Smooth muscle cell (in vitro differentiated cells): ENCODE measurements at regions not wholly inside any gene's neighbourhood (a gene's known extent, or its start where the extent isn't known, plus 50 kb on each side); places are given as distances from the start of the nearest gene placed in this dataset.
A peak's percentile ranks its signal among the peaks of the same experiment; 100 is the strongest.

Source experiments
- DNase-seq: peaks from one replicate; lab custom pipeline; 2025; ENCODE audit not compliant: unreplicated experiment; lab: John Stamatoyannopoulos, UW
- H2AFZ ChIP-seq: fragments of 200-600 bp; sonication (generic); 2 replicates; pipeline ENCODE4 v1.6.0; 2016; ENCODE audit warnings: antibody characterized with exemption, low read depth, mild to moderate bottlenecking
- H3F3A ChIP-seq: fragments of 200-600 bp; sonication (generic); 2 replicates; pipeline ENCODE4 v1.6.0; 2017; ENCODE audit warnings: antibody characterized with exemption, low read depth
- H3K27ac ChIP-seq: fragments of 200-600 bp; sonication (generic); 2 replicates; pipeline ENCODE4 v1.5.1; 2016; ENCODE audit warnings: low read depth, mild to moderate bottlenecking
- H3K27me3 ChIP-seq: fragments of 200-600 bp; sonication (generic); 2 replicates; pipeline ENCODE4 v1.6.1; 2016; ENCODE audit warnings: low read depth, mild to moderate bottlenecking
- H3K36me3 ChIP-seq: fragments of 200-600 bp; sonication (generic); 2 replicates; pipeline ENCODE4 v1.5.1; 2016; ENCODE audit warnings: low read depth
- H3K4me1 ChIP-seq: fragments of 200-600 bp; sonication (generic); 2 replicates; pipeline ENCODE4 v1.5.1; 2016; ENCODE audit warnings: low read depth
- H3K4me2 ChIP-seq: fragments of 200-600 bp; sonication (generic); 2 replicates; pipeline ENCODE4 v1.6.0; 2016; ENCODE audit warnings: mild to moderate bottlenecking
- H3K4me3 ChIP-seq: fragments of 200-600 bp; sonication (generic); 2 replicates; pipeline ENCODE4 v1.5.1; 2016; ENCODE audit warnings: mild to moderate bottlenecking
- H3K79me2 ChIP-seq: fragments of 200-600 bp; sonication (generic); 2 replicates; pipeline ENCODE4 v1.6.0; 2016; ENCODE audit warnings: low read depth, mild to moderate bottlenecking
- H3K9ac ChIP-seq: fragments of 200-600 bp; sonication (generic); 2 replicates; pipeline ENCODE4 v1.6.0; 2016; ENCODE audit warnings: low read depth
- H3K9me3 ChIP-seq: fragments of 200-600 bp; sonication (generic); replicated peaks from 2 replicates; pipeline ENCODE4 v1.5.1; 2016; ENCODE audit warnings: low read depth
- H4K20me1 ChIP-seq: fragments of 200-600 bp; sonication (generic); 2 replicates; pipeline ENCODE4 v1.6.0; 2016; ENCODE audit warnings: low read depth
- whole genome bisulfite sequencing: methylation state at CpG from one replicate; pipeline ENCODE4 v1.1.7; 2016; ENCODE audit warnings: low lambda C conversion rate; 5-methylcytosine and 5-hydroxymethylcytosine counted together
- TF ChIP-seq, protein P1 (sequence below): fragments of 200-600 bp; sonication (generic); IDR thresholded peaks from 2 replicates; pipeline ENCODE4 v1.5.1; 2017; ENCODE audit warnings: borderline replicate concordance, mild to moderate bottlenecking, antibody characterized with exemption; ENCODE audit not compliant: insufficient read depth, poor library complexity, severe bottlenecking

DNA sequence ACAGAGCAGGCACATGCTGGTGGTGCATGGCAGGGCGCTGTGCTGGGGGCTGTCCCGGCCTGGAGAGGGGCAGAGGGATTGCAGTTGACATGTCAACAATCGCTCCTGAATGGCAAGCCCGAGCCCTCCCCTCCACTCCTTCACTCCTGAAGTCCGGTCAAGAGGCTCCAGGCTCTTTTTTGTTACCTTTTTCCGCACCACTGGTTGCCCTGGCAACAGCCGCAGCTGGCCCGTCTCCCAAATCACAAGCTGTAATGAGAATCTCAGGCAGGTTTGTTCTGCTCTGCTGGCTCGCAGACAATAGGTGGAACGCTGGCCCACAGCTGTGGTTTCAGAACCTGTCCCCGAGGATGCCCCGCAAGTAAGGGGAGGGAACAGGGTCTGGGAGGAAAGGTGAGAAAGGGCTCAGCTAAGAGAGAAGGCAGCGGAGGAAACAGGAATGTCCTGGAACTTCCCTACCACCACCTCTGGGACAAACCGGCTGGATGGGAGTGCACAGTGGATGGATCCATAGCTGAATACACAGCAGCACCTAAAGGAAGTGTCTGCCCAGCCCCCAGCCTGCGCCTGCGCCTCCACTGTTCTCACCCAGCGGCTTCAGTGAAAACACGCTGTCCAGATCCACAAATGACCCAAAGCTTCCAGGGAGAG is 58.9 kb downstream of the CALML3 start:
- no peaks in the 10 kb centered on the region for H3K36me3 ChIP-seq
- H3K27ac ChIP-seq: peak overlapping the region; percentile 83
- peak overlapping the region; percentile 64 for H3K9ac ChIP-seq
- H4K20me1 ChIP-seq: no peaks in the 10 kb centered on the region
- H3K79me2 ChIP-seq: no peaks in the 10 kb centered on the region
- H2AFZ ChIP-seq: no peak overlapping the region
- H3K9me3 ChIP-seq: no peaks in the 10 kb centered on the region
- TF ChIP-seq, protein P1, sequence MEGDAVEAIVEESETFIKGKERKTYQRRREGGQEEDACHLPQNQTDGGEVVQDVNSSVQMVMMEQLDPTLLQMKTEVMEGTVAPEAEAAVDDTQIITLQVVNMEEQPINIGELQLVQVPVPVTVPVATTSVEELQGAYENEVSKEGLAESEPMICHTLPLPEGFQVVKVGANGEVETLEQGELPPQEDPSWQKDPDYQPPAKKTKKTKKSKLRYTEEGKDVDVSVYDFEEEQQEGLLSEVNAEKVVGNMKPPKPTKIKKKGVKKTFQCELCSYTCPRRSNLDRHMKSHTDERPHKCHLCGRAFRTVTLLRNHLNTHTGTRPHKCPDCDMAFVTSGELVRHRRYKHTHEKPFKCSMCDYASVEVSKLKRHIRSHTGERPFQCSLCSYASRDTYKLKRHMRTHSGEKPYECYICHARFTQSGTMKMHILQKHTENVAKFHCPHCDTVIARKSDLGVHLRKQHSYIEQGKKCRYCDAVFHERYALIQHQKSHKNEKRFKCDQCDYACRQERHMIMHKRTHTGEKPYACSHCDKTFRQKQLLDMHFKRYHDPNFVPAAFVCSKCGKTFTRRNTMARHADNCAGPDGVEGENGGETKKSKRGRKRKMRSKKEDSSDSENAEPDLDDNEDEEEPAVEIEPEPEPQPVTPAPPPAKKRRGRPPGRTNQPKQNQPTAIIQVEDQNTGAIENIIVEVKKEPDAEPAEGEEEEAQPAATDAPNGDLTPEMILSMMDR: no peak
- H3K4me1 ChIP-seq: peaks cover 39% of the 10 kb centered on the region
- WGBS: 65% methylated on average over 18 of the region's 18 CpGs
- H3K27me3 ChIP-seq: no peaks in the 10 kb centered on the region
- H3K4me2 ChIP-seq: no peak overlapping the region
- DNase-seq: no peak
- H3F3A ChIP-seq: peaks cover 21% of the 10 kb centered on the region
- no peak overlapping the region for H3K4me3 ChIP-seq

DNA sequence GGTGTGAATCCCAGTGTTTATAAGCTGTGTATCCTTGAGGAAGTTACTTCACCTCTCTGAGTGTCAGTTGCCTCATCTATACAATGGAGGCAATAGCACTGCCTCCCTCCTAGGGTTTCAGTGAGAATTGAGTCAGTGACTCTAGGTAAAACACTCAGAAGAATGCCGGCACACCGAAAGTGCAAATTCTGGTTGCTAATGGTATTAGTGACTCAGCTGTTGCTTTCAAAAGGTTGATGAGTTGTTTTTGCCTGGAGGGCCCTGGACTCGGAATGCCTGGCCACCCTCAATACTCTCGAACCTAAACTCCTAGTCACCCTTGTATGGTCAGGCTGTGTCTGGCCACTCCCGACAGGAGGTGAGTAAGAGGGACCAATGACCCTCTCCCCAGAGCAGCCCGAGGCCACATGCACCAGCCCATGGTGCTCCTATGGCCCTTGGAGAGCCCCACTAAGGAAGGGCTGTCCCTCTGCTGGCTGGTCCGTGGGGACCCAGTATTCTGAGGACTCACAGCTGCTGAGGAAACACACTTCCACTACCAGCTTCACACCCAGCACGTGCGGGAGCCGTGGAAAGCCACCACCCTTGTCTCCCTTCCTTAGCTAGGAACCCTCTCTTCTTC is 60.2 kb downstream of the CALML3 start:
- no peak overlapping the region for H3K4me3 ChIP-seq
- no peak for DNase-seq
- no peaks in the 10 kb centered on the region for H3K36me3 ChIP-seq
- H3K27ac ChIP-seq: peak overlapping the region; percentile 96
- no peaks in the 10 kb centered on the region for H3K9me3 ChIP-seq
- H3K4me2 ChIP-seq: peak overlapping the region; percentile 58
- H4K20me1 ChIP-seq: no peaks in the 10 kb centered on the region
- H3K4me1 ChIP-seq: peaks cover 45% of the 10 kb centered on the region
- no peaks in the 10 kb centered on the region for H3K79me2 ChIP-seq
- H3K27me3 ChIP-seq: no peaks in the 10 kb centered on the region
- peaks cover 27% of the 10 kb centered on the region for H3F3A ChIP-seq
- peak overlapping the region; percentile 77 for H3K9ac ChIP-seq
- TF ChIP-seq, protein P1: no peak
- WGBS: 39% methylated on average over 10 of the region's 10 CpGs
- no peak overlapping the region for H2AFZ ChIP-seq

DNA sequence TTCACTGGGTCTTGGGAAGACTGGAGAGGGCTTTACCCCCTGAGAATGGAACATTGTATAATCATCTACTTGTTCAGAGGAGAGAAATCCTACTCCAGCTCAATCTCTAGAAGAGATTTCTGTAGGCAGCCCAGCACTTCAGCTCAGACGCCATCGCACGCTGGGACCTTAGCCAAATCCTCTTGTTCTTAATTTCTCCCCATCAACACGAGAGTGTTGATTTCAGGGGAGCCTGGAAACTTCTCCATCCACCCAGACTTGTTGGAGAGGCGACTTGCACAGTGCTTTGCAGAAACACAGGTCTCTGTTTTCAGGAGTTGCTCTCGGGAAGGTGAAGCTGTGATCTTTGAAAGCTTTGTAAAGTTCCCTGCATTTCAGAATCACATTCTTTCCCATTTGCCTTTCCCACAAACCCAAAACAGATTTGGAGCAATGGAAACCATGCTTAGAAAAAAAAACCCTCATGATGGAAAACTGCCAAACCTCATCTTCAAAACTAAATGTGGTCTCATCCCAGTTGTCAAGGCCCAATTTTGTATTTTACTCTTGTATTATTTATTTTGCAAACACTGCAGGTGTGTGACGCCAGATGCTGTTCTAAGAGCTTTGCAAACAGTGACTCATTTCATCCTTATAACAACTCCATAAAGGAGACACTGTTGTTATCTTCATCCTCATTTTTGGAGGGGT is 60.9 kb downstream of the CALML3 start:
- Histone ChIP-seq H3K9me3 (no peaks in the 10 kb centered on the region), H3K4me1 (peaks cover 49% of the 10 kb centered on the region), H3K4me2 (peak overlapping the region; percentile 58), H3K4me3 (no peak overlapping the region), H3K79me2 (no peaks in the 10 kb centered on the region), H3F3A (peaks cover 33% of the 10 kb centered on the region), H3K27me3 (no peaks in the 10 kb centered on the region), H4K20me1 (no peaks in the 10 kb centered on the region), H3K27ac (peak overlapping the region; percentile 96), H2AFZ (no peak overlapping the region), H3K36me3 (no peaks in the 10 kb centered on the region), H3K9ac (peak overlapping the region; percentile 77)
- DNase-seq: no peak
- WGBS: 60% methylated on average over 7 of the region's 7 CpGs
- TF ChIP-seq, protein P1: no peak
